ENCODE measurements at regions not wholly inside any gene's neighbourhood (a gene's known extent, or its start where the extent isn't known, plus 50 kb on each side); places are given as distances from the start of the nearest gene placed in this dataset.

DNA sequence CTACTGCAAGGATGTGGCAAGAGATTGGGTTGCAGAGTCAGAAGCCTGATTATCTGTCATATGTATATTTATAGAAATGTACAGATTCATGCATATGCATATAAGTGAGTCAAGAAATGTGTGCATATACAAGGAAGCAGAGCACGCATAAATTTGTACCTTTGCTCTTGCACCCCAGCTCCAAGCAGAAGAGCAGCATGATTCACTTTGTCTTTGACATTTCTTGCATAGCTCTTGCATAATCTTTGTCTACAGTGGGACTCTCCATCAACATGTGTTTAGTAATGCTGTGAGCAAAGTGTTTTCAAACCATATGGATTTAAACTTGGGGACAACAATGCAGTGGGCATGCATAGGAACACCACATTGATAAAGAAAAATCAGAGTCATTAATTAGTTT lies 330.7 kb upstream of the DCN start:
- Histone ChIP-seq H3K9me3 (no peaks in the 10 kb centered on the region), H3K36me3 (no peaks in the 10 kb centered on the region), H3K4me3 (no peak overlapping the region), H3K27ac (no peak overlapping the region), H3K4me1 (peaks cover 0 to 6% (median 0%) of the 10 kb centered on the region in 3 donors), H3K27me3 (no peaks in the 10 kb centered on the region)
- DNase-seq (no peak), FAIRE-seq (no peak), ATAC-seq (no peak)
- intact Hi-C loops (cut with DNase I), result no loop called here
- WGBS, 2 donors, result 90 to 100% methylated on average over 1 of the region's 1 CpG
- TF ChIP-seq, protein P1, sequence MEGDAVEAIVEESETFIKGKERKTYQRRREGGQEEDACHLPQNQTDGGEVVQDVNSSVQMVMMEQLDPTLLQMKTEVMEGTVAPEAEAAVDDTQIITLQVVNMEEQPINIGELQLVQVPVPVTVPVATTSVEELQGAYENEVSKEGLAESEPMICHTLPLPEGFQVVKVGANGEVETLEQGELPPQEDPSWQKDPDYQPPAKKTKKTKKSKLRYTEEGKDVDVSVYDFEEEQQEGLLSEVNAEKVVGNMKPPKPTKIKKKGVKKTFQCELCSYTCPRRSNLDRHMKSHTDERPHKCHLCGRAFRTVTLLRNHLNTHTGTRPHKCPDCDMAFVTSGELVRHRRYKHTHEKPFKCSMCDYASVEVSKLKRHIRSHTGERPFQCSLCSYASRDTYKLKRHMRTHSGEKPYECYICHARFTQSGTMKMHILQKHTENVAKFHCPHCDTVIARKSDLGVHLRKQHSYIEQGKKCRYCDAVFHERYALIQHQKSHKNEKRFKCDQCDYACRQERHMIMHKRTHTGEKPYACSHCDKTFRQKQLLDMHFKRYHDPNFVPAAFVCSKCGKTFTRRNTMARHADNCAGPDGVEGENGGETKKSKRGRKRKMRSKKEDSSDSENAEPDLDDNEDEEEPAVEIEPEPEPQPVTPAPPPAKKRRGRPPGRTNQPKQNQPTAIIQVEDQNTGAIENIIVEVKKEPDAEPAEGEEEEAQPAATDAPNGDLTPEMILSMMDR (IDR thresholded peaks at IDR 0.05), result no peak

DNA sequence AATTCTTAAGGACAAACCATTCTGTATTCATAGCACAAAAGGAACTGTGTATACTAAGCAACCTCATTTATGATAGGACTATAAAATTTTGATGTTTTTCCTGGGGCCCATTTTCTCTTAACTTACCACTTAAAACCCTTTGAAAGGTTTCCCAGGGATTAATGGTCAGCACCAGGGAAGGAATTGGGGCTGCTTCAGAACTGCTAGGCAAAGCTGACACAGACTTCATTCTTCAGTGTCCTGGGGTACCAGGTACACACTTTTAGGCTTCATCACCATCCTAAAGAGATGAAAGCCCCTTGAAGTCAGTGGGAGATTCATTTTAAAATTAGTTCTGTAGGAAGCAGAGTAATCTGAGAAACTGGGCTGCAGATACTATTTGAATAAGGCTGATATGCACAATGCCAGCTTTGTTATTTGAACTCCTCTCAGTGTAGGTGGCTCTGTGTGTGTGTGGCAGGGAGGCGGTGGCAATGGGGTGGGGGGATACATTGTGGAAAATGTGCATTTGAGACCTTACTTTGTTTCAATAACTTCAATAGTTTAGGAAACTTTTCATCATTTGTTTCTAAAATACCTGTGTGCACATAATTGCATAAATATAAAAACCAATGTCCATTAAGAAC lies 329.3 kb upstream of the DCN start:
- TF ChIP-seq, protein P1 (IDR thresholded peaks at IDR 0.05), result no peak
- Histone ChIP-seq H3K27ac (no peak overlapping the region), H3K9me3 (no peaks in the 10 kb centered on the region), H3K4me3 (no peak overlapping the region), H3K4me1 (peaks cover 0 to 6% (median 0%) of the 10 kb centered on the region in 3 donors), H3K27me3 (no peaks in the 10 kb centered on the region), H3K36me3 (no peaks in the 10 kb centered on the region)
- ATAC-seq (no peak), DNase-seq (no peak), FAIRE-seq (no peak)
- WGBS, 2 donors, result 47 to 64% methylated on average over 1 of the region's 1 CpG
- intact Hi-C loops (cut with DNase I), result no loop called here

DNA sequence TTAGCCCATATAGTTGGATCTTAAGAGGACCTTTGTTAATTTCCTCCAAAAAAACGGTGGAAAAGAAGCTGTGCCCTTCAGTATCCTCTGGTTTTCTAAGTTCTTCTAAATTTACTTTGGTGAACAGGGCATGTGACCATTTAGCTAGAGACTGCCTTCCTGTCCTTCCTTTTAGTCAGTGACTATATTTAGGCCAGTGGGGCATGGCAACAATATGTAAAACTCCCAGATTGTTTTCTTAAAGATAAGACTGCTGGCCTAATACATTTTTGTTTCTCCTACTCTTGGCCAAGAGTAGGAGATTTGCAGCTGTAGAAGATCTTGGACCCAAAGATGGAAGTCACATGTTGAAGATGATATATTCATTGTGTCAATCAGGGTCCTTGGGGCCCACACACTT lies 325.1 kb upstream of the DCN start:
- no peak for FAIRE-seq
- no peaks in the 10 kb centered on the region for H3K27me3 ChIP-seq
- ATAC-seq, result no peak
- no peak overlapping the region for H3K27ac ChIP-seq
- intact Hi-C loops (cut with DNase I), result no loop called here
- DNase-seq, result no peak
- H3K4me1 ChIP-seq, result no peaks in the 10 kb centered on the region
- TF ChIP-seq, protein P1 (IDR thresholded peaks at IDR 0.05), result no peak
- no peaks in the 10 kb centered on the region for H3K9me3 ChIP-seq
- H3K36me3 ChIP-seq, result no peaks in the 10 kb centered on the region
- 50 to 55% methylated on average over 1 of the region's 1 CpG for WGBS, 2 donors
- no peak overlapping the region for H3K4me3 ChIP-seq

DNA sequence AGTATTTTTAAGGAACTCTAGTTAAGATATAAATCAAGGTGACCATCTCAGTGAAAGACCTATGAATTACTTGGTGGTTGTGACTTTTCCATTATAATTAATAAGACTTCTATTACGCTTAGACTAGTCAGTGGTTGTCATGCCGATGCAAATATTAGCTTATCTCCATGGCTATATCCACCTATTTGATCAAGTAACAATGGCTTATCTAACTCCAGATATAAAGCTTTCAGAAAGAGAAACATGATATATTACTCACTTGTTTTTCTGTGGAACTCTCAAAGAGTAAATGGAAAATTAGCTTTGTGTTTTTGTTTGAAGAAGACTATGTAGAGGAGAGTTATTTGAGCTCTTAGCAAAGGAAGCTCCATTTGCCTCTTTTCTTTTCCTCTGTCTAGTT lies 323.8 kb upstream of the DCN start:
- intact Hi-C loops (cut with DNase I), result no loop called here
- no peaks in the 10 kb centered on the region for H3K9me3 ChIP-seq
- ATAC-seq (no peak), FAIRE-seq (no peak), DNase-seq (no peak)
- no peak overlapping the region for H3K4me3 ChIP-seq
- H3K27me3 ChIP-seq, result no peaks in the 10 kb centered on the region
- TF ChIP-seq, protein P1 (IDR thresholded peaks at IDR 0.05), result no peak
- no peak overlapping the region for H3K27ac ChIP-seq
- no peaks in the 10 kb centered on the region for H3K4me1 ChIP-seq
- 49% methylated on average over 2 of the region's 2 CpGs for WGBS, 2 donors
- H3K36me3 ChIP-seq, result no peaks in the 10 kb centered on the region

DNA sequence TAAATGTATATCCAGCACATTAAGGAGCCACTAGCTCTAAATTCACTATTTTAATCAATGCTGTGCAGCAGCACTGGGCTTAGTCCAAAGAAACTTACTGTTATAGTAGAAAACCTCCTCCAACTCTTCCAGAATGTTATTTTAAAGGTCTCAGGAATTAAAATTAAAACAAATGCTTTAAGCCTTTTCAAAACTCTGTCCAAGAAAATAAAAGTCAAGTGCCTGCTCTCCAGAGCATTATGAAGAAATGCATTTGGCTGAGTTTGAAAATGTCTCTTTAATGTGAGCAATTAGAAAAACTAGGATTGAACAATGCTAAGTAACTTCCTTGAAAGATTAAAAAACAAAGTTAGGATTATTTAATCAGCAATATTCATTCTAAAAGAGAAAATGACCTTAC lies 322.4 kb upstream of the DCN start:
- ATAC-seq (no peak), FAIRE-seq (no peak), DNase-seq (no peak)
- no peaks in the 10 kb centered on the region for H3K9me3 ChIP-seq
- intact Hi-C loops (cut with DNase I), result no loop called here
- no peaks in the 10 kb centered on the region for H3K4me1 ChIP-seq
- no peak overlapping the region for H3K4me3 ChIP-seq
- no peak overlapping the region for H3K27ac ChIP-seq
- TF ChIP-seq, protein P1 (IDR thresholded peaks at IDR 0.05), result no peak
- no peaks in the 10 kb centered on the region for H3K27me3 ChIP-seq
- no peaks in the 10 kb centered on the region for H3K36me3 ChIP-seq

All from pancreas (tissue), 10 donors.